HepG2 (cell line): ENCODE measurements at regions not wholly inside any gene's neighbourhood (a gene's known extent, or its start where the extent isn't known, plus 50 kb on each side); places are given as distances from the start of the nearest gene placed in this dataset.

ENCODE experiments used
- HNRNPLL ChIP-seq: fragments of 200-400 bp; formaldehyde crosslinking; IDR thresholded peaks from 2 replicates; pipeline ENCODE4 v1.6.1; 2017; ENCODE audit warnings: mild to moderate bottlenecking, low read depth, low read length; ENCODE audit not compliant: poor library complexity, severe bottlenecking
- KAT8 ChIP-seq: IDR thresholded peaks from 2 replicates; pipeline ENCODE4 v1.6.1; 2016; ENCODE audit warnings: missing genetic modification reagents, missing compliant biosample characterization
- PHB2 ChIP-seq: fragments of 450-650 bp; IDR thresholded peaks from 2 replicates; pipeline ENCODE4 v1.6.1; 2018; ENCODE audit not compliant: partially characterized antibody
- POLR2AphosphoS2 ChIP-seq: IDR thresholded peaks from 2 replicates; pipeline ENCODE4 v1.6.1; 2011; ENCODE audit warnings: low read depth, low read length, improper control_type of control experiment
- ZNF431 ChIP-seq: sonication (generic); formaldehyde crosslinking; IDR thresholded peaks from 2 replicates; pipeline ENCODE4 v1.9.0; 2022; ENCODE audit warnings: missing genetic modification reagents, low read depth, mild to moderate bottlenecking, borderline replicate concordance
- TF ChIP-seq, protein P1 (sequence below): sonication (generic); formaldehyde crosslinking; IDR thresholded peaks from 2 replicates; pipeline ENCODE4 v1.5.0; 2020; ENCODE audit warnings: mild to moderate bottlenecking, missing genetic modification reagents, moderate library complexity

DNA sequence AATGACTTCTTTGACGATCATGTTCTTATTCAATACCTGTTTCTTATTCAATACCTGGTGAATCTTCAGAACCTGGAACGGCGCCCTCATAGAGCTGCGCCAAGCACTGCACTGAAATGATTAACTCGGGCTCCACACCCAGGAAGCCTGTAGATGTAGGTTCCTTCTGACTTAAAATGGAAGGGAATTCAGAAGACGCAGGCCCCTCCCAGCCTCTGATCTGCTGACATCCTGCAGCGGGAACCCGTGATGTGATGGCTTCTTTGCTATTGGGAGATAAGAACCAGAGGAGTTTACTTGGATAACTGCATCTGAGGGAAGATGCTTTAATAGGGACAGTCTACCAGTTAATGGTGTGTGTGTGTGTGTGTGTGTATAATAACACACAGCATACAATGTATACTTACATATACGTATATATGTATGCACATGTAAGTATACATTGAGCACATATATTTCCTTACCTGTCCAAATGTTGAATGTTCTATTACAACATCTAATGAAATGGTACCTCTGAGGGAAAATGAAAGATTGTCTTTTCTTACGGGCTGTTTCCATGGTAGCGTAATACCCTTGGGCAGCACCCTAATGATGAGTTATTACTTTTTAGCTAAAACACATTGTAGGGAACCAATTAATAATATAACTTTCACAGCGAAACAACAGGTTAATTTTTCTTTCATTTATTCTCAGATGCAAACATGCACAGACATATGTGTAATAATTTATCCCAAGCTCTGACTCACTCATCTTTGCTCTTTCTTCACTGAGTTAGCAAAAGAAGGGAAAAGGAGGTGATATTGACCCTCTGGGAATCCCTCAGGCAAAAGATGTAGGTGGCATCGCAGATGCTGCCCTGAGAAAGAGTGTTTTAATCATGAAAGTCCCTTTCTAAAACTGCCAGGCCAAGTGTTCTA, 379.8 kb downstream of the SIPA1L2 start:
- TF ChIP-seq PHB2 (no peak), KAT8 (CRISPR knock-in tag) (no peak), ZNF431 (no peak), HNRNPLL (no peak), POLR2AphosphoS2 (no peak)
- TF ChIP-seq, protein P1, sequence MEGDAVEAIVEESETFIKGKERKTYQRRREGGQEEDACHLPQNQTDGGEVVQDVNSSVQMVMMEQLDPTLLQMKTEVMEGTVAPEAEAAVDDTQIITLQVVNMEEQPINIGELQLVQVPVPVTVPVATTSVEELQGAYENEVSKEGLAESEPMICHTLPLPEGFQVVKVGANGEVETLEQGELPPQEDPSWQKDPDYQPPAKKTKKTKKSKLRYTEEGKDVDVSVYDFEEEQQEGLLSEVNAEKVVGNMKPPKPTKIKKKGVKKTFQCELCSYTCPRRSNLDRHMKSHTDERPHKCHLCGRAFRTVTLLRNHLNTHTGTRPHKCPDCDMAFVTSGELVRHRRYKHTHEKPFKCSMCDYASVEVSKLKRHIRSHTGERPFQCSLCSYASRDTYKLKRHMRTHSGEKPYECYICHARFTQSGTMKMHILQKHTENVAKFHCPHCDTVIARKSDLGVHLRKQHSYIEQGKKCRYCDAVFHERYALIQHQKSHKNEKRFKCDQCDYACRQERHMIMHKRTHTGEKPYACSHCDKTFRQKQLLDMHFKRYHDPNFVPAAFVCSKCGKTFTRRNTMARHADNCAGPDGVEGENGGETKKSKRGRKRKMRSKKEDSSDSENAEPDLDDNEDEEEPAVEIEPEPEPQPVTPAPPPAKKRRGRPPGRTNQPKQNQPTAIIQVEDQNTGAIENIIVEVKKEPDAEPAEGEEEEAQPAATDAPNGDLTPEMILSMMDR (CRISPR knock-in tag), result no peak
